HG03108 (cell line): ENCODE measurements at regions not wholly inside any gene's neighbourhood (a gene's known extent, or its start where the extent isn't known, plus 50 kb on each side); places are given as distances from the start of the nearest gene placed in this dataset.
"Not testable (repeated sequence)": the region's sequence is repeated elsewhere in the genome, so short reads cannot be mapped to it uniquely, and the experiment has no call there.

Experiments used
- ATAC-seq: cut with Tn5 transposase; IDR thresholded peaks from one replicate; pipeline ENCODE4 v1.9.1; 2021; ENCODE audit warnings: moderate library complexity; ENCODE audit not compliant: unreplicated experiment

- no peak for ATAC-seq
Observed at GRCh38 chr6:56749632-56750151, 107.0 kb upstream of the DST start.

DNA sequence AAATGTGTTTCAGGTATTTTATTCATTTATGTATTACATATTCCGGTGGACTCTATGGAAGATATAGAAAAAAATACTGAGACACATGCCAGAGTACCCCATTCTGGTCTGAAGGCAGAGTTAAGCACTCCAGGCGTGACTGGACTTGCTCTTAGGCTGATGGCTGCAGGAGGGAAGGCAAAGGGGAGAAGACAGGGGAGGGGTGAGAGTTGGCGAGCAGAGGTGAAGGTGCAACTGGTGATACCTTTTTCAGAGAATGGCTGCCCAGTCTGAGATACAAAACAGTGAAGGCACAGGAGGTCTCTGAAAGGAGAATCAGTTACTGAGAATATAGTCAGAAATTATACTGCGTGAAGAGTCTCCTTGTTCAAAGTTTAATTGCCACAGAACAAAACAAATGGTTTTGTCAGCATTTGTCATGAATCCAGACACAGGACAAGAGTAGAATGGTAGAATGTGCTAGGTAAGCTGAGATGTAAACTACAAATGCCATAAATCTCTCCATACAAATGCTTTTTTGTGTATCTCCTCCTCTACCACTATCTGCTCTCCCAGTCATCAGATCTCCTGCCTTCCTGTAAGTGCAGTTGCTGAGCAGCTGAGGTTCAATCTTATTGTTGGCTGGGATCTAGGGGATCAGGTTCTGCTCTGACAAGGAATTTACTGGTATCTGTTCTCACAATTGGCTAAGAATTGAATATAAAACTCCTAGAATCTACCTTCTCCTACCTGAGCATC is 104.2 kb upstream of the DST start:
- no peak for ATAC-seq

DNA sequence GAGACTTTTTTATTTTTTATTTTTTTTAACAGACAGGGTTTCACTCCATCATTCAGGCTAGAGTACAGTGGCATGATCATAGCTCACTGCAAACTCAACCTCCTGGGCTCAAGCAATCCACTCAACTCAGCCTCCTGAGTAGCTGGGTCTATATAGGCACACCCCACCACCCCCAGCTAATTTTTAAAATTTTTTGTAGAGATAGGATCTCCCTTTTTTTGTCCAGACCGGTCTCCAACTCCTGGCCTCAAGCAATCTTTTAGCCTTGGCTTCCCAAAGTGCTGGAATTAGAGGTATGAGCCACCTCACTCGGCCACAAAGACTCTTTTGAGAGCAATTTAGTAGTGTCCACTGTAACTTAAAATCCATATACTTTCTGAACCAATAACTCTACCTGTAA is 103.3 kb upstream of the DST start:
- no peak for ATAC-seq

DNA sequence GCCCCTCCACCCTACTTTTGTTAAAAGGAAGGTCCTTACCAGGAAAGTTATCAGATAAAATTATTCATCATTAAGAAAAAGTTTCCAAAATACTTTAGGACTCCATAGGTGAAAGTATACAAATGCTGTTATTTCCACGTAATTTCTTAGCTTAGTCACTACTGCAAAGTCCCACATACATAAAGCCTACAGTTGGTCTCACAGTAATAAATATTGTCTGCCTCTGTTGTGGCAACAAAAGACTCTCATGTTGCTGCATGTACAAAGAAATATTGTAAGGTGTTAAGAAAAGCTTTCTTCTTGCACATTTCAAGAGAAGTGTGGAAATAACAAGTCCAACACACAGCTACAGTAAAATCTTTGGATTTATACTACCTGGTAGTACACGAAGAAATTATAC is 102.4 kb upstream of the DST start:
- ATAC-seq = no peak

GRCh38 chr6:56744528-56744927 is 101.8 kb upstream of the DST start:
- no peak for ATAC-seq

DNA sequence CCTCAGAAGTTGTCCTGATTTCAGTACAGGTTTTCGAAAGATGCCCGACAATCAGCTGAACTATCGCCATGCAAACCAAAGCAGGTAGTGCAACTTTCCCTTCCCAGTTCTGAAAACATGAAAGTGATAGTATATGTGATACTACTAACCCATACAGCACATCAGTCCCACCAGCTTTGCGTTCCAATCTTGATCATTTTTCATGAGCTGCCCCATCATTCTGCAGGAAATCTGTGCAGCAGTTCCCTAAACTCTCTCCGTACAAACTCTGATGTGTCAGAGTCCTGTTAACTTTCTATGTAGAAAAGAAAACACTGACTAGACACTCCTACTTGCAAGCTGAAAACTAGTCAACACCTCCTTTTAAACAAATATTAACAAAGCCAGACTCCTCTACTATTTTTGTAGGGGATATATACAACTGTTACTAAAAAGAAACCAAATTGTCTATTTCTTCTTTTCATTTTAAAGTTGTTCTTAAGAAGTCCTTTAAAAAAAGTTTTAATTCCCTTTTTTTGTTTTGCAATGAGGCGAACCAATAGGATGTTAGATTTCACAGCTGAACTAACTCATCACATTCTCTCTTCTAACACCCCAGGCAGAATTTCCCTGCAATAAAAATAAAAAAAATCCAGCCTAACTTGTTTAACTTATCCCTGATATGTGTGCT is 99.6 kb upstream of the DST start:
- ATAC-seq = peak; percentile 61

DNA sequence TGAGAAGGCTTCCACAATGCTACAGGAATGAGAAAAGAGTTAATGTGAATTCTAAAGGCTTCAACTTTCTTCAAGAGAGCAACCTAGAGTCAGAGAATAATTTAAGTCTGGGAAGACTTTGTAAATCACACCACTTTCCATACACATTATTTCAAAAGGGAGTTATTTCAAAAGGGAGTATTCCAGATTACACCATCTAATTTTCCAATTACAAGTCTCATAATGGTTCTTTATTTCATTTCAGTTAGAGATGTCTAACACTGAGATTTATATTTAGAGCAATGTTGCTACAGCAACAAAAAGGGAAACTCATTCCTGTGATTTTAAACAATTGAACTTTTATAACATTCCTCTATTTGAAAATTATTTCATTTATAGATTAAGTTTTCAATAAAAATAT is 98.8 kb upstream of the DST start:
- no peak for ATAC-seq

- no peak for ATAC-seq
Observed at GRCh38 chr6:56739836-56740815, 97.4 kb upstream of the DST start.

DNA sequence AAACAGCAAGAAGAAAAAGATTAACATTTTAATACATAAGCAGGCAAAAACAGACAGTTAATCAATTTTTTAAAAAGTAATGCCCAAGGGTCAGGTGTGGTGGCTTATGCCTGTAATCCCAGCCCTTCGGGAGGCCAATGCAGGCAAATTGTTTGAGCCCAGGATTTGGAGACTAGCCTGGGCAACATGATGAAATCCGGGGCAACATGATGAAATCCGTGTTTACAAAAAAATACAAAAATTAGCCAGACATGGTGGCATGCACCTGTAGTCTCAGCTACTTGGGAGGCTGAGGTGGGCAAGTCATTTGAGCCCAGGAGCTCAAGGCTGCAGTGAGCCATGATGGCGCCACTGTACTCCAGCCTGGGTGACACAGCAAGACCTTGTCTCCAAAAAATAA is 94.1 kb upstream of the DST start:
- no peak for ATAC-seq

- no peak for ATAC-seq
Observed at GRCh38 chr6:56734335-56734734, 91.6 kb upstream of the DST start.

- no peak for ATAC-seq
Observed at GRCh38 chr6:56733211-56733697, 90.6 kb upstream of the DST start.

DNA sequence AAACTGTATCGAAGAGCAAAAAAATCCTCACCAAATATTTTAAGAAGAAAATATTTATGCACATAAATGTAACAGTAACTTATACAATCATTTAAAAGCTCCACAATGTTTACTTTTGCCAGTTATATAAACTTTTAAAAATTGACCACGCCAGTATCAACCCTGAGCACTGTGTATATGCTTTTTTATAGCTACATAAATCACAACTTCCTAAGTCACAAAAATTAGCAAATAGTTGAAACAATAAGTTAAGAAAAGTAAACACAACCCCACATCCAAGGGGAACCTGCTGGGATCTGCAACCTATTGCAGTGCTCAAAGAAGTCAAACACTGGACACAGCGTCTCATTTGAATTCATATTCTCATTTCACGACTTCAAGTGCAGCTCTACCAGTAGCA is 89.8 kb upstream of the DST start:
- no peak for ATAC-seq

GRCh38 chr6:56730663-56731529 is 88.2 kb upstream of the DST start:
- ATAC-seq = no peak

DNA sequence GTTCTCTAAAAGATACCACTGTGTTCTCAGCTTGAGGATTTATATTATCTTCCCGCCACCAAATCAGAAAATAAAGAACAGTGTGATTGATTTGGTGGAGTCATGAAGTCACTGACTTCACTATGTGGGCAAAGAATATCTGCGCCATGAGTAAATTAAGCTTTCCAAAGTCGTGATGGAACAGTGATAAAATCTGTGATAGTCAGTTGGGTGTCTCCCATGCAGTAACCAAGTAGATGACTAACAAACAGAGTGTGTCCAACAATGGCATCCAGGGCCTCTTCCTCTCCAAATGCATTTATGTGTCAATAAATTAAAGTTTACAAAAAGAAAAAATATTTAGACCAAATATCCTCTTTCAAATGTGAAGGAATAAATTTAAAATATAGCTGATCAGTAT is 87.0 kb upstream of the DST start:
- ATAC-seq = no peak

- ATAC-seq = not testable (repeated sequence)
Observed at GRCh38 chr6:56729166-56729565, 86.5 kb upstream of the DST start.

DNA sequence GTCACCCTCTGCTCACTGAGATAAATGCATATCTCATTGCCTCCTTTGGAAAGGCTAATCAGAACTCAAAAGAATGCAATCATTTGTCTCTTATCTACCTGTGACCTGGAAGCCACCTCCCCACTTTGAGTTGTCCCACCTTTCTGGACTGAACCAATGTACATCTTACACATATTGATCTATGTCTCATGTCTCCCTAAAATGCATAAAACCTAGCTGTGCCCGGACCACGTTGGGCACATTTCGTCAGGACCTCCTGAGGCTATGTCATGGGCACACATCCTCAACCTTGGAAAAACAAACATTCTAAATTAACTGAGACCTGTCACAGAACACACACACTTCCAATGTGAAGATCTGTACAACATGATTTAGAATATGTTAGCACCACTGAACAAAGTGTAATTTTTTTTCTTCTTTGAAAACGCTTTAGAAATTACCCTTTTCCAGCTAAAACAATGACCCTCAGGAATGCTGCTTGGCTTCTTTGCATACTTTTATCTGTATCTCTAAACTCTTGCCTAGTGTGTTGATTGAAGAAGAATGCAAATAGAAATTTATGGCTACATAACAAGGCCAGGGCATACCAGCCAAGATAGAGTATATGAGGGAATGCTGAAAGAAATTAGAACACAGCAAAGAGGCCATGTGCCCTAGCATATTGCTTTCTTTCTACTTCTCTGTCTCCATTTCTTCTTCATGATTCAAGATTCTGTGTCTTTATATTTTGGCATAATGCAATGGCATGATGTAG is 84.6 kb upstream of the DST start:
- no peak for ATAC-seq

DNA sequence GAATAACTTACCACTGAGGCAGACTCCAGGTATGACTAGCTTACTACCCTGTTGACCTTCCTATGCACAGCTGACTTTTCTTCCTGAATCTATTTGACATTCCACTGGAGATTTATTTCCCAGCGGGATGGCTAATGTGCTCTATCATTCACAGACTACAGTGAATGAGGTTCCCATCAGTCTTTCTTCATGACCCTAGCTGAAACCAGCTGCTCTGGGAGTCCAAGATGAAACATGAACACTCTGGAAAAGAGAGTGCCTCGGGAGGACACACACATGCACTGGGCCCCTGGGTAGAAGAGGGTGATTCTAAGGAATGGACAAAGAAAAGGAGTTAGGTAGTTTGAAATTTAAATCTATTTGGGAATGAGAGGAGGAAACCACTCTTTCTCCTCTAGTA is 82.6 kb upstream of the DST start:
- no peak for ATAC-seq

DNA sequence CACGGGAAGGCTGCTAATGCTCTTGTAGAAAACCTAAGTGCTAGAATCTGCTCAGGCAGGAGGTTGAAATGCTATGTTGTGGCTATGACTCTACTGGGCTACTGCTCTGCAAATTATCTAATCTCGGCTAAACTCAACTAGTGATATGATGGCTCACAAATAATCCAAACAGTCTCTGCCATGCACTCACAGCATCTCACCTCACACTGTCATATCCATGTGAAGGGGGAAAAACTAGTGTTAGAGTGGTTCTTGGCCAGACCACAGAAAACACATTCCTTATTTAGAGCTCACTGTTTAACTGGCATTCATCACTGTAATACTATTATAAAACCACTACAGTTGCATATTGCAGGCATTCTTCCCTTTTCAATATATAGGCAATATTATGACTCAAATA is 81.8 kb upstream of the DST start:
- ATAC-seq = no peak

GRCh38 chr6:56720882-56721281 is 78.2 kb upstream of the DST start:
- no peak for ATAC-seq

DNA sequence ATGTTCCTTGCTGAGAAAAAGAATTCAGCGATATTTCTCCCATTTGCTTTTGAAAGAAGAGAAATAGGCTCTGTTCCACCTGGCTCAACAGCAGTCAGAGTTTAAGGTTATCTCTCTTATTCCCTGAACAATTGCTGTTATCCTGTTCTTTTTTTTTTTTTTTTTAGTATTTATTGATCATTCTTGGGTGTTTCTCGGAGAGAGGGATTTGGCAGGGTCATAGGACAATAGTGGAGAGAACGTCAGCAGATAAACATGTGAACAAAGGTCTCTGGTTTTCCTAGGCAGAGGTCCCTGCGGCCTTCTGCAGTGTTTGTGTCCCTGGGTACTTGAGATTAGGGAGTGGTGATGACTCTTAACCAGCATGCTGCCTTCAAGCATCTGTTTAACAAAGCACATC is 77.5 kb upstream of the DST start:
- ATAC-seq = not testable (repeated sequence)
